ENCODE measurements at regions not wholly inside any gene's neighbourhood (a gene's known extent, or its start where the extent isn't known, plus 50 kb on each side); places are given as distances from the start of the nearest gene placed in this dataset.

GRCh38 chr15:88388686-88389085 is 78.5 kb downstream of the MRPL46 start:
- intact Hi-C loops (cut with DNase I): no loop called here
- no peak for DNase-seq

GRCh38 chr15:88385078-88385700 is 82.0 kb downstream of the MRPL46 start:
- DNase-seq: peak in 11 of 42 donors; percentile 16 to 74 (median 44)
- intact Hi-C loops (cut with DNase I): no loop called here

- intact Hi-C loops (cut with DNase I): no loop called here
- no peak for DNase-seq
Observed at GRCh38 chr15:88383354-88383753, 83.8 kb downstream of the MRPL46 start.

GRCh38 chr15:88382482-88382983 is 84.7 kb downstream of the MRPL46 start:
- intact Hi-C loops (cut with DNase I): no loop called here
- peak in 5 of 42 donors; percentile 26 to 50 (median 33) for DNase-seq

GRCh38 chr15:88378188-88378637 is 89.0 kb downstream of the MRPL46 start:
- peak in 3 of 42 donors; percentile 0 to 5 (median 4) for DNase-seq
- intact Hi-C loops (cut with DNase I): no loop called here

GRCh38 chr15:88377509-88377908 is 89.7 kb downstream of the MRPL46 start:
- peak in 4 of 42 donors; percentile 1 to 25 (median 6) for DNase-seq

GRCh38 chr15:88376574-88377174 is 90.5 kb downstream of the MRPL46 start:
- DNase-seq: peak in 23 of 42 donors; percentile 16 to 73 (median 47)
- intact Hi-C loops (cut with DNase I): no loop called here

More at GRCh38 chr15:88377509-88377908, 89.7 kb downstream of the MRPL46 start:
- intact Hi-C loops (cut with DNase I): no loop called here

- DNase-seq: peak in 41 of 42 donors; percentile 24 to 91 (median 63)
- intact Hi-C loops (cut with DNase I): no loop called here
Observed at GRCh38 chr15:88375234-88375927, 91.8 kb downstream of the MRPL46 start.

GRCh38 chr15:88365124-88365523 is 102.1 kb downstream of the MRPL46 start:
- intact Hi-C loops (cut with DNase I): no loop called here
- peak in 1 of 42 donors; percentile 9 for DNase-seq

GRCh38 chr15:88348579-88349230 is 92.2 kb upstream of the NTRK3 start:
- no peak for DNase-seq
- intact Hi-C loops (cut with DNase I): no loop called here

GRCh38 chr15:88345962-88346361 is 89.4 kb upstream of the NTRK3 start:
- intact Hi-C loops (cut with DNase I): no loop called here
- DNase-seq: no peak

GRCh38 chr15:88344786-88345185 is 88.2 kb upstream of the NTRK3 start:
- intact Hi-C loops (cut with DNase I): no loop called here
- no peak for DNase-seq

- intact Hi-C loops (cut with DNase I): no loop called here
- no peak for DNase-seq
Observed at GRCh38 chr15:88342666-88343065, 86.1 kb upstream of the NTRK3 start.

GRCh38 chr15:88341653-88342052 is 85.1 kb upstream of the NTRK3 start:
- intact Hi-C loops (cut with DNase I): no loop called here
- no peak for DNase-seq

GRCh38 chr15:88341006-88341405 is 84.5 kb upstream of the NTRK3 start:
- DNase-seq: no peak
- intact Hi-C loops (cut with DNase I): no loop called here

- intact Hi-C loops (cut with DNase I): no loop called here
- no peak for DNase-seq
Observed at GRCh38 chr15:88337993-88338392, 81.5 kb upstream of the NTRK3 start.

- intact Hi-C loops (cut with DNase I): no loop called here
- peak in 1 of 42 donors; percentile 21 for DNase-seq
Observed at GRCh38 chr15:88335074-88335473, 78.5 kb upstream of the NTRK3 start.

- peak in 1 of 42 donors; percentile 16 for DNase-seq
- intact Hi-C loops (cut with DNase I): no loop called here
Observed at GRCh38 chr15:88334436-88334835, 77.9 kb upstream of the NTRK3 start.

- peak in 37 of 42 donors; percentile 5 to 76 (median 34) for DNase-seq
- intact Hi-C loops (cut with DNase I): no loop called here
Observed at GRCh38 chr15:88331291-88331690, 74.8 kb upstream of the NTRK3 start.

GRCh38 chr15:88326924-88327323 is 70.4 kb upstream of the NTRK3 start:
- DNase-seq: no peak
- intact Hi-C loops (cut with DNase I): no loop called here

Data from head of caudate nucleus (tissue), 42 donors.